AG09309 (cell line): ENCODE measurements at regions not wholly inside any gene's neighbourhood (a gene's known extent, or its start where the extent isn't known, plus 50 kb on each side); places are given as distances from the start of the nearest gene placed in this dataset.

Experiments used
- DNase-seq: peaks from one replicate; pipeline ENCODE4 v3.0.0-alpha.2; 2010; ENCODE audit warnings: low read depth
- H3K4me3 ChIP-seq: 2 replicates; pipeline ENCODE4 v1.5.1; 2011; ENCODE audit warnings: mild to moderate bottlenecking, low read depth, low read length, moderate library complexity; ENCODE audit not compliant: control insufficient read depth
- CTCF ChIP-seq: IDR thresholded peaks from 2 replicates; pipeline ENCODE4 v1.5.1; 2011; ENCODE audit warnings: mild to moderate bottlenecking, low read depth, low read length, inconsistent platforms; ENCODE audit not compliant: insufficient read depth, control insufficient read depth; ENCODE audit errors: missing control alignments

- TF ChIP-seq CTCF = no peak
- DNase-seq = no peak
- no peak overlapping the region for H3K4me3 ChIP-seq
Measured at GRCh38 chr4:14392378-14392777, 609.9 kb upstream of the CPEB2 start.

- H3K4me3 ChIP-seq = no peak overlapping the region
- DNase-seq = no peak
- TF ChIP-seq CTCF = no peak
Measured at GRCh38 chr4:14396183-14396582, 606.1 kb upstream of the CPEB2 start.

GRCh38 chr4:14399848-14400247, 602.4 kb upstream of the CPEB2 start:
- no peak overlapping the region for H3K4me3 ChIP-seq
- no peak for TF ChIP-seq CTCF
- no peak for DNase-seq

GRCh38 chr4:14400307-14400706, 602.0 kb upstream of the CPEB2 start:
- no peak for TF ChIP-seq CTCF
- DNase-seq = no peak
- H3K4me3 ChIP-seq = no peak overlapping the region

- H3K4me3 ChIP-seq = no peak overlapping the region
- DNase-seq = no peak
- TF ChIP-seq CTCF = no peak
Measured at GRCh38 chr4:14403132-14403531, 599.1 kb upstream of the CPEB2 start.

- no peak for DNase-seq
- no peak overlapping the region for H3K4me3 ChIP-seq
- TF ChIP-seq CTCF = no peak
Measured at GRCh38 chr4:14404730-14405129, 597.6 kb upstream of the CPEB2 start.

- no peak overlapping the region for H3K4me3 ChIP-seq
- no peak for TF ChIP-seq CTCF
- DNase-seq = no peak
Measured at GRCh38 chr4:14410516-14410915, 591.8 kb upstream of the CPEB2 start.
